Heart left ventricle (tissue), 16 donors: ENCODE measurements at regions not wholly inside any gene's neighbourhood (a gene's known extent, or its start where the extent isn't known, plus 50 kb on each side); places are given as distances from the start of the nearest gene placed in this dataset.

ENCODE experiments used
- ATAC-seq, 4 donors: fragments of 200-7000 bp; cut with Tn5 transposase; one replicate each; pipeline ENCODE4 v1.9.1; 2020 to 2022; ENCODE audit warnings: moderate library complexity in 4 of 4, mild to moderate bottlenecking in 3 of 4, moderate number of reproducible peaks in 1 of 4
- DNase-seq, 5 donors: peaks; one replicate each; pipeline ENCODE4 v3.0.0-alpha.2; 2020
- H3K27ac ChIP-seq, 12 donors: fragments of 200-600 bp; sonication (generic) in 4 of 12; one replicate each; pipeline versions ENCODE4 v1.5.0 to v1.8.0; 2016 to 2022; ENCODE audit warnings: mild to moderate bottlenecking in 2 of 12
- H3K27me3 ChIP-seq, 9 donors: fragments of 200-600 bp; sonication (generic) in 2 of 9; one replicate each; pipeline versions ENCODE4 v1.5.1 to v1.8.0; 2016 to 2022; ENCODE audit warnings: mild to moderate bottlenecking in 3 of 9
- H3K36me3 ChIP-seq, 9 donors: fragments of 200-600 bp; sonication (generic) in 2 of 9; one replicate each; pipeline versions ENCODE4 v1.5.0 to v1.8.0; 2018 to 2022; ENCODE audit warnings: mild to moderate bottlenecking in 2 of 9
- H3K4me1 ChIP-seq, 12 donors: fragments of 200-600 bp; sonication (generic) in 4 of 12; one replicate each; pipeline versions ENCODE4 v1.5.0 to v1.8.0; 2016 to 2022; ENCODE audit warnings: mild to moderate bottlenecking in 3 of 12
- H3K4me3 ChIP-seq, 12 donors: fragments of 200-600 bp; sonication (generic) in 4 of 12; one replicate each; pipeline versions ENCODE4 v1.5.0 to v1.8.0; 2017 to 2022; ENCODE audit warnings: mild to moderate bottlenecking in 9 of 12, moderate library complexity in 4 of 12
- H3K9me3 ChIP-seq, 12 donors: fragments of 200-600 bp; sonication (generic) in 4 of 12; one replicate each; pipeline versions ENCODE4 v1.5.0 to v1.8.0; 2016 to 2022; ENCODE audit warnings: mild to moderate bottlenecking in 1 of 12
- POLR2A ChIP-seq, 2 donors: fragments of 450-650 bp; IDR thresholded peaks; one replicate each; pipeline ENCODE4 v1.6.1; 2017; ENCODE audit warnings: antibody characterized with exemption in 2 of 2, mild to moderate bottlenecking in 2 of 2, moderate library complexity in 2 of 2
- WGBS, 4 donors: extraction: QIAGEN DNeasy Blood & Tissue Kit in 2 of 4; methylation state at CpG; one replicate each; pipeline versions ENCODE4 v1.1.5 to v1.1.7; 2013 to 2018; 5-methylcytosine and 5-hydroxymethylcytosine counted together
- intact Hi-C, 10 donors: fragments of 100-400 bp; cut with DNase I; formaldehyde crosslinking; loops; one replicate each; pipeline versions ENCODE4 v1.11.1 to v1.14.2; 2022
- TF ChIP-seq, protein P1 (sequence below), 12 donors: fragments of 200-600 bp; sonication (generic) in 4 of 12; IDR thresholded peaks; one replicate each; pipeline versions ENCODE4 v1.5.0 to v1.8.0; 2018 to 2022; ENCODE audit warnings: antibody characterized with exemption in 12 of 12, mild to moderate bottlenecking in 5 of 12
- donor health status: ischemic (EF 13 %, LVEDD 7.1; RV severe dilation, severe dysfunction).
- donor health status: healthy with polysubstance abuse.
- donor health status: DM: no; HTN: yes; CAD: no.
- donor health status: DM: no; HTN: no; CAD: no.
- donor health status: ischemic (EF 25% LVEDD 6.9; RV normal size, moderate dysfunction).
- donor health status: ischemic (EF 25% LVEDD 5.7; RV mildly dilated, moderate dysfunction).
- donor health status: healthy.
- donor health status: DM: yes; HTN: yes; CAD: no.
- donor health status: ischemic (EF 35%, LVEDD 5.7; RV mildly dilated, moderate dysfunction).
- donor health status: nonischemic (EF 11% LVEDD 7.7; RV severe dilation, severe dysfunction).
- donor health status: DM: yes; HTN: yes; CAD: no.
- donor health status: PGD.
- donor health status: ischemic (EF 29% LVEDD 5.4; RV normal size, mild dysfunction).
- donor health status: nonischemic (EF 23%, LVEDD 6.1; RV moderate dilation, normal function).

DNA sequence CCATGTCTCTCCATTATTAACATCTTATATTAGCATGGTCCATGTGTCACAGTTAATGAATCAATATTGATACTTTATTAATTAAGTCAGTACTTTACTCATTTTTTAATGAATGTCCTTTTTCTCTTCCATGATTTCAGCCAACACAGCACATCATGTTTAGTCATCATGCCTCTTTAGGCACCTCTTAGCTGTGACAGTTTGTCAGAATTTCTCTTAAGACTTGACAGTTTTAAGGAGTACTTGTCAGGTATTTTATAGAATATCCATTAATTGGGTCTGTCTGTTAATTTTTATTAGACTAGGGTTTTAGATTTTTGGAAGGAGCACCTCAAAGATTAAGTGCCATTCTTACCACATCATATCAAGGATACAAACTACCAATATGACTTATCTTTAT is 729.4 kb downstream of the HACE1 start:
- TF ChIP-seq, protein P1, sequence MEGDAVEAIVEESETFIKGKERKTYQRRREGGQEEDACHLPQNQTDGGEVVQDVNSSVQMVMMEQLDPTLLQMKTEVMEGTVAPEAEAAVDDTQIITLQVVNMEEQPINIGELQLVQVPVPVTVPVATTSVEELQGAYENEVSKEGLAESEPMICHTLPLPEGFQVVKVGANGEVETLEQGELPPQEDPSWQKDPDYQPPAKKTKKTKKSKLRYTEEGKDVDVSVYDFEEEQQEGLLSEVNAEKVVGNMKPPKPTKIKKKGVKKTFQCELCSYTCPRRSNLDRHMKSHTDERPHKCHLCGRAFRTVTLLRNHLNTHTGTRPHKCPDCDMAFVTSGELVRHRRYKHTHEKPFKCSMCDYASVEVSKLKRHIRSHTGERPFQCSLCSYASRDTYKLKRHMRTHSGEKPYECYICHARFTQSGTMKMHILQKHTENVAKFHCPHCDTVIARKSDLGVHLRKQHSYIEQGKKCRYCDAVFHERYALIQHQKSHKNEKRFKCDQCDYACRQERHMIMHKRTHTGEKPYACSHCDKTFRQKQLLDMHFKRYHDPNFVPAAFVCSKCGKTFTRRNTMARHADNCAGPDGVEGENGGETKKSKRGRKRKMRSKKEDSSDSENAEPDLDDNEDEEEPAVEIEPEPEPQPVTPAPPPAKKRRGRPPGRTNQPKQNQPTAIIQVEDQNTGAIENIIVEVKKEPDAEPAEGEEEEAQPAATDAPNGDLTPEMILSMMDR (IDR thresholded peaks at IDR 0.05) = no peak
- TF ChIP-seq POLR2A (IDR thresholded peaks at IDR 0.05) = no peak
- Histone ChIP-seq H3K36me3 (no peaks in the 10 kb centered on the region), H3K4me3 (no peak overlapping the region), H3K27ac (no peak overlapping the region), H3K27me3 (no peaks in the 10 kb centered on the region), H3K4me1 (no peaks in the 10 kb centered on the region), H3K9me3 (peaks cover 0 to 6% (median 0%) of the 10 kb centered on the region in 12 donors)
- ATAC-seq (no peak), DNase-seq (no peak)
- intact Hi-C loops = no loop called here

DNA sequence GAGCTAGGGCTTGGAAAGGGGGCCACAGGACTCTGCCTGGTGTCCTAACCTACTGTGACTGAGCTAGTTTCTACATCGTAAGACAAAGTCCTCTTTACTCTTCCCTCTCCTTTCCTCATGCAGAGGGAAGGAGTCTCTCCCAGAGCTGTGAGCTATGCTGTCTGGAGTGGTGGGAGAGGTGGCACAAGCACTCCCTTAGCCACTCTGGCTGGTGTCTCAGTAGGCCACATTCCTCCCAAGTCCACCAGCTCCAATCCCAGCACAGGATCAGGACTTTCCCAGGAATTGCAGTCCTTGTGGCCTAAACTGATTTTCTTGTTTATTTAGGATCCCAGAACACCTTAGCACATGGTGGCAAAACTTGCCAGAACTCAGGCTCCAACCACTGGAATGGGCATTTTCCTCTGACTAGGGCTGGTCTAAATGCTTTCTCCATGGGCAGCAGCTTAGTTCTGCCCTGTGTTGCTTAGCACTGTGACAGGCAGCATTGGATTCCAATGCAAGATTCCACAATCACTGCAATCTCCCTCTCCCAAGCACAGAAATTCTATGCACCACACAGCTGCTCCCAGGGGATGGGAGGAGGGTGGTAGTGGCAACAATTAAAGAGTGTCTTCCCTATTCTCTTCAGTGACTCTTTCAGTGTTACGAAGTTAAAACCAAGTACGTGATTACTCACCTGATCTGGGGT is 733.3 kb downstream of the HACE1 start:
- no peak for ATAC-seq

DNA sequence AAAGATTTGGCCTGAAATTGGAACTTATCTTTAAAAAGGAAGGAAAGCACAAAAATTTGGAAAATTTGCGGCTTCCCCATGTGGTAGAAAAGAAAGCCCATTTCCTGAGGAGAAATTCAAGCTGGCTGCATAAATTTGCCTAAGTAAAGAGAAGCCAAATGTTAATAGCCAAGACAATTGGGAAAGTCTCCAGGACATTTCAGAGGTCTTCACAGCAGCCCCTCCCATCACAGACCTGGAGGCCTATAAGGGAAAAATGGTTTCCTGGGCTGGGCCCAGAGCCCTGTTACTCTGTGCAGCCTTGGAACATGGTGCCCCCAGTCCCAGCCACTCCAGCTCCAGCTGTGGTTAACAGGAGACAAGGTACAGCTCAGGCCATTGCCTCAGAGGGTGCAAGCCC is 736.5 kb downstream of the HACE1 start:
- no peak overlapping the region for H3K27ac ChIP-seq
- DNase-seq = no peak
- no peaks in the 10 kb centered on the region for H3K27me3 ChIP-seq
- peaks cover 0 to 4% (median 0%) of the 10 kb centered on the region in 12 donors for H3K9me3 ChIP-seq
- no peak overlapping the region for H3K4me3 ChIP-seq
- no peaks in the 10 kb centered on the region for H3K4me1 ChIP-seq
- no peak for TF ChIP-seq POLR2A (IDR thresholded peaks at IDR 0.05)
- TF ChIP-seq, protein P1 (IDR thresholded peaks at IDR 0.05) = no peak
- no peak for ATAC-seq
- intact Hi-C loops = no loop called here
- no peaks in the 10 kb centered on the region for H3K36me3 ChIP-seq
- WGBS, 4 donors = 75 to 79% (median 75%) methylated on average over 1 of the region's 1 CpG

More for the DNA sequence above, 733.3 kb downstream of the HACE1 start:
- Histone ChIP-seq H3K36me3 (no peaks in the 10 kb centered on the region), H3K9me3 (peaks cover 0 to 4% (median 0%) of the 10 kb centered on the region in 12 donors), H3K27ac (no peak overlapping the region), H3K4me1 (no peaks in the 10 kb centered on the region), H3K27me3 (no peaks in the 10 kb centered on the region), H3K4me3 (no peak overlapping the region)
- intact Hi-C loops = no loop called here
- DNase-seq = no peak
- 88 to 93% (median 89%) methylated on average over 3 of the region's 3 CpGs for WGBS, 4 donors
- TF ChIP-seq POLR2A (IDR thresholded peaks at IDR 0.05) = no peak
- TF ChIP-seq, protein P1 (IDR thresholded peaks at IDR 0.05) = no peak

DNA sequence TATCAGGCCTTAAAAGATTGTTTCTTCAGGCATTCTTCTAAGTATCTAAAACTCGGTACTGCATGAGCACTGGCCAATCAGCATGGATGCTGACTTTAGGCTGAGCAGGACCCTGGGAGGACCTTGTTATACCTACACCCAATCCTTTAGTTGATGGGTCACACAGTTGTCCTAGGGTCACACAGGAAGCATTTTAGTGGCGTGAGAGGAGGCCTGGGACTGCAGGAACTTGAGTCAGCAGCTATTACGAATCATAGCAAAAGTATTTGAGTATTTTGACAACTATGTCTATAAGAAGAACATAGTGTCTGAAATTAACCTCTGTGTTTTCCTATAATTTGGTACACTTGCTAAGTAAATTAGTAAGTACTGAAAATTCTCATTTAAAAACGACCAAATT is 741.4 kb downstream of the HACE1 start:
- Histone ChIP-seq H3K9me3 (peaks cover 0 to 2% (median 0%) of the 10 kb centered on the region in 12 donors), H3K4me3 (no peak overlapping the region), H3K4me1 (no peaks in the 10 kb centered on the region), H3K27ac (no peak overlapping the region), H3K27me3 (no peaks in the 10 kb centered on the region), H3K36me3 (no peaks in the 10 kb centered on the region)
- ATAC-seq (no peak), DNase-seq (no peak)
- intact Hi-C loops = no loop called here
- TF ChIP-seq POLR2A (IDR thresholded peaks at IDR 0.05) = no peak
- TF ChIP-seq, protein P1 (IDR thresholded peaks at IDR 0.05) = no peak
- whole genome bisulfite sequencing, 4 donors = 48 to 66% (median 55%) methylated on average over 4 of the region's 4 CpGs
